Liver (tissue), 8 donors: ENCODE measurements at regions not wholly inside any gene's neighbourhood (a gene's known extent, or its start where the extent isn't known, plus 50 kb on each side); places are given as distances from the start of the nearest gene placed in this dataset.

ENCODE experiments used
- DNase-seq: peaks from one replicate; pipeline ENCODE4 v3.0.0-alpha.2; 2017; ENCODE audit warnings: low spot score
- H3K27ac ChIP-seq, 2 donors: one replicate each; pipeline ENCODE4 v1.7.0; 2013; ENCODE audit warnings: inconsistent platforms in 2 of 2, low read length in 2 of 2, control low read depth in 1 of 2, low read depth in 1 of 2, mild to moderate bottlenecking in 1 of 2
- H3K27me3 ChIP-seq, 4 donors: one replicate each; pipeline versions ENCODE4 v1.6.1 to v1.7.0; 2013; ENCODE audit warnings: low read length in 3 of 4, inconsistent platforms in 1 of 4, mild to moderate bottlenecking in 1 of 4, moderate library complexity in 1 of 4; ENCODE audit not compliant: control insufficient read depth in 4 of 4, insufficient read depth in 4 of 4
- H3K36me3 ChIP-seq, 4 donors: one replicate each; pipeline versions ENCODE4 v1.6.1 to v1.7.0; 2013; ENCODE audit warnings: low read length in 3 of 4, mild to moderate bottlenecking in 3 of 4, low read depth in 1 of 4, moderate library complexity in 1 of 4; ENCODE audit not compliant: control insufficient read depth in 4 of 4, insufficient read depth in 3 of 4
- H3K4me1 ChIP-seq, 4 donors: one replicate each; pipeline versions ENCODE4 v1.6.1 to v1.7.0; 2013; ENCODE audit warnings: low read length in 3 of 4, mild to moderate bottlenecking in 3 of 4, moderate library complexity in 1 of 4; ENCODE audit not compliant: control insufficient read depth in 4 of 4, insufficient read depth in 4 of 4
- H3K4me3 ChIP-seq, 3 donors: one replicate each; pipeline versions ENCODE4 v1.6.1 to v1.7.0; 2013; ENCODE audit warnings: low read length in 3 of 3, control low read depth in 1 of 3, low read depth in 1 of 3, mild to moderate bottlenecking in 1 of 3
- H3K9ac ChIP-seq, 2 donors: one replicate each; pipeline ENCODE4 v1.7.0; 2013; ENCODE audit warnings: low read length in 2 of 2, mild to moderate bottlenecking in 2 of 2, moderate library complexity in 2 of 2, control low read depth in 1 of 2, low read depth in 1 of 2
- H3K9me3 ChIP-seq, 4 donors: one replicate each; pipeline versions ENCODE4 v1.6.1 to v1.7.0; 2013; ENCODE audit warnings: low read length in 3 of 4; ENCODE audit not compliant: control insufficient read depth in 4 of 4
- EGR1 ChIP-seq, 2 donors: IDR thresholded peaks; 2 replicates each; pipeline ENCODE4 v1.6.1; 2016 to 2018; ENCODE audit warnings: antibody characterized with exemption in 2 of 2, low read depth in 2 of 2
- FOXA1 ChIP-seq: IDR thresholded peaks from 2 replicates; pipeline ENCODE4 v1.6.1; 2016; ENCODE audit warnings: antibody characterized with exemption
- HNF4A ChIP-seq, 2 donors: conservative IDR thresholded peaks; 2 replicates each; pipeline ENCODE4 v1.6.1; 2016; ENCODE audit warnings: antibody characterized with exemption in 2 of 2, mild to moderate bottlenecking in 2 of 2
- JUND ChIP-seq, 2 donors: IDR thresholded peaks; 2 replicates each; pipeline ENCODE4 v1.6.1; 2016; ENCODE audit warnings: antibody characterized with exemption in 2 of 2
- MAX ChIP-seq: IDR thresholded peaks from 2 replicates; pipeline ENCODE4 v1.6.1; 2016; ENCODE audit warnings: antibody characterized with exemption
- NR2F2 ChIP-seq: IDR thresholded peaks from 2 replicates; pipeline ENCODE4 v1.6.1; 2016; ENCODE audit warnings: antibody characterized with exemption
- RAD21 ChIP-seq, 2 donors: IDR thresholded peaks; 2 replicates each; pipeline ENCODE4 v1.6.1; 2016; ENCODE audit warnings: antibody characterized with exemption in 2 of 2, mild to moderate bottlenecking in 2 of 2
- SP1 ChIP-seq: IDR thresholded peaks from 2 replicates; pipeline ENCODE4 v1.6.1; 2018; ENCODE audit warnings: antibody characterized with exemption, mild to moderate bottlenecking
- TAF1 ChIP-seq: conservative IDR thresholded peaks from 2 replicates; pipeline ENCODE4 v1.6.1; 2016; ENCODE audit warnings: antibody characterized with exemption, mild to moderate bottlenecking
- ZBTB33 ChIP-seq: IDR thresholded peaks from 2 replicates; pipeline ENCODE4 v1.6.1; 2016; ENCODE audit warnings: antibody characterized with exemption
- WGBS: extraction: QIAGEN DNeasy Blood & Tissue Kit; methylation state at CpG from one replicate; pipeline ENCODE4 v1.1.7; 2013; 5-methylcytosine and 5-hydroxymethylcytosine counted together
- TF ChIP-seq, protein P1 (sequence below): IDR thresholded peaks from 2 replicates; pipeline ENCODE4 v1.6.1; 2016; ENCODE audit warnings: antibody characterized with exemption, mild to moderate bottlenecking
- TF ChIP-seq, protein P2 (sequence below): fragments of 150-350 bp; IDR thresholded peaks from 2 replicates; pipeline ENCODE4 v1.5.1; 2017; ENCODE audit warnings: improper control_type of control experiment, low read depth, low read length; ENCODE audit not compliant: missing input control
- TF ChIP-seq, protein P3 (sequence below): IDR thresholded peaks from 2 replicates; pipeline ENCODE4 v1.6.1; 2016; ENCODE audit warnings: antibody characterized with exemption
- donor health status: healthy.
- donor health status: healthy.
- donor health status: healthy.
- donor health status: healthy.
- donor health status: healthy.

- DNase-seq: no peak
- H3K36me3 ChIP-seq: no peaks in the 10 kb centered on the region
- no peak overlapping the region for H3K4me3 ChIP-seq
- TF ChIP-seq, protein P1, sequence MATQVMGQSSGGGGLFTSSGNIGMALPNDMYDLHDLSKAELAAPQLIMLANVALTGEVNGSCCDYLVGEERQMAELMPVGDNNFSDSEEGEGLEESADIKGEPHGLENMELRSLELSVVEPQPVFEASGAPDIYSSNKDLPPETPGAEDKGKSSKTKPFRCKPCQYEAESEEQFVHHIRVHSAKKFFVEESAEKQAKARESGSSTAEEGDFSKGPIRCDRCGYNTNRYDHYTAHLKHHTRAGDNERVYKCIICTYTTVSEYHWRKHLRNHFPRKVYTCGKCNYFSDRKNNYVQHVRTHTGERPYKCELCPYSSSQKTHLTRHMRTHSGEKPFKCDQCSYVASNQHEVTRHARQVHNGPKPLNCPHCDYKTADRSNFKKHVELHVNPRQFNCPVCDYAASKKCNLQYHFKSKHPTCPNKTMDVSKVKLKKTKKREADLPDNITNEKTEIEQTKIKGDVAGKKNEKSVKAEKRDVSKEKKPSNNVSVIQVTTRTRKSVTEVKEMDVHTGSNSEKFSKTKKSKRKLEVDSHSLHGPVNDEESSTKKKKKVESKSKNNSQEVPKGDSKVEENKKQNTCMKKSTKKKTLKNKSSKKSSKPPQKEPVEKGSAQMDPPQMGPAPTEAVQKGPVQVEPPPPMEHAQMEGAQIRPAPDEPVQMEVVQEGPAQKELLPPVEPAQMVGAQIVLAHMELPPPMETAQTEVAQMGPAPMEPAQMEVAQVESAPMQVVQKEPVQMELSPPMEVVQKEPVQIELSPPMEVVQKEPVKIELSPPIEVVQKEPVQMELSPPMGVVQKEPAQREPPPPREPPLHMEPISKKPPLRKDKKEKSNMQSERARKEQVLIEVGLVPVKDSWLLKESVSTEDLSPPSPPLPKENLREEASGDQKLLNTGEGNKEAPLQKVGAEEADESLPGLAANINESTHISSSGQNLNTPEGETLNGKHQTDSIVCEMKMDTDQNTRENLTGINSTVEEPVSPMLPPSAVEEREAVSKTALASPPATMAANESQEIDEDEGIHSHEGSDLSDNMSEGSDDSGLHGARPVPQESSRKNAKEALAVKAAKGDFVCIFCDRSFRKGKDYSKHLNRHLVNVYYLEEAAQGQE: no peak
- TF ChIP-seq SP1: no peak
- TF ChIP-seq, protein P2, sequence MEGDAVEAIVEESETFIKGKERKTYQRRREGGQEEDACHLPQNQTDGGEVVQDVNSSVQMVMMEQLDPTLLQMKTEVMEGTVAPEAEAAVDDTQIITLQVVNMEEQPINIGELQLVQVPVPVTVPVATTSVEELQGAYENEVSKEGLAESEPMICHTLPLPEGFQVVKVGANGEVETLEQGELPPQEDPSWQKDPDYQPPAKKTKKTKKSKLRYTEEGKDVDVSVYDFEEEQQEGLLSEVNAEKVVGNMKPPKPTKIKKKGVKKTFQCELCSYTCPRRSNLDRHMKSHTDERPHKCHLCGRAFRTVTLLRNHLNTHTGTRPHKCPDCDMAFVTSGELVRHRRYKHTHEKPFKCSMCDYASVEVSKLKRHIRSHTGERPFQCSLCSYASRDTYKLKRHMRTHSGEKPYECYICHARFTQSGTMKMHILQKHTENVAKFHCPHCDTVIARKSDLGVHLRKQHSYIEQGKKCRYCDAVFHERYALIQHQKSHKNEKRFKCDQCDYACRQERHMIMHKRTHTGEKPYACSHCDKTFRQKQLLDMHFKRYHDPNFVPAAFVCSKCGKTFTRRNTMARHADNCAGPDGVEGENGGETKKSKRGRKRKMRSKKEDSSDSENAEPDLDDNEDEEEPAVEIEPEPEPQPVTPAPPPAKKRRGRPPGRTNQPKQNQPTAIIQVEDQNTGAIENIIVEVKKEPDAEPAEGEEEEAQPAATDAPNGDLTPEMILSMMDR: no peak
- no peaks in the 10 kb centered on the region for H3K9me3 ChIP-seq
- no peak overlapping the region for H3K9ac ChIP-seq
- 88% methylated on average over 3 of the region's 3 CpGs for WGBS
- no peaks in the 10 kb centered on the region for H3K27me3 ChIP-seq
- H3K27ac ChIP-seq: no peak overlapping the region
- H3K4me1 ChIP-seq: no peaks in the 10 kb centered on the region
Observed at GRCh38 chr6:47153404-47153755, 111.2 kb upstream of the ADGRF1 start.

GRCh38 chr6:47152666-47153403 lies 110.7 kb upstream of the ADGRF1 start:
- TF ChIP-seq, protein P3, sequence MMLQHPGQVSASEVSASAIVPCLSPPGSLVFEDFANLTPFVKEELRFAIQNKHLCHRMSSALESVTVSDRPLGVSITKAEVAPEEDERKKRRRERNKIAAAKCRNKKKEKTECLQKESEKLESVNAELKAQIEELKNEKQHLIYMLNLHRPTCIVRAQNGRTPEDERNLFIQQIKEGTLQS: no peak
- TF ChIP-seq MAX: no peak
- Histone ChIP-seq H3K36me3 (no peaks in the 10 kb centered on the region), H3K27ac (no peak overlapping the region), H3K4me1 (peaks cover 0 to under 1% (median 0%) of the 10 kb centered on the region in 4 donors), H3K9me3 (no peaks in the 10 kb centered on the region), H3K9ac (no peak overlapping the region), H3K27me3 (no peaks in the 10 kb centered on the region), H3K4me3 (no peak overlapping the region)
- 83% methylated on average over 3 of the region's 3 CpGs for WGBS
- DNase-seq: no peak

GRCh38 chr6:47151232-47151898 lies 109.2 kb upstream of the ADGRF1 start:
- DNase-seq: no peak
- TF ChIP-seq, protein P2: no peak
- no peak for TF ChIP-seq HNF4A (conservative IDR thresholded peaks at IDR 0.05)
- no peak for TF ChIP-seq RAD21 (IDR thresholded peaks at IDR 0.05)
- no peak for TF ChIP-seq SP1
- no peak for TF ChIP-seq ZBTB33
- TF ChIP-seq NR2F2: no peak
- no peak for TF ChIP-seq TAF1
- TF ChIP-seq EGR1 (IDR thresholded peaks at IDR 0.05; ENCODE audit: low read depth in 2 of 2): no peak
- TF ChIP-seq FOXA1: no peak
- no peak for TF ChIP-seq MAX
- no peak for TF ChIP-seq JUND (IDR thresholded peaks at IDR 0.05)
- 91% methylated on average over 8 of the region's 8 CpGs for WGBS
- Histone ChIP-seq H3K4me1 (peaks cover 2 to 14% (median 8%) of the 10 kb centered on the region in 4 donors), H3K4me3 (no peak overlapping the region), H3K36me3 (no peaks in the 10 kb centered on the region), H3K27me3 (no peaks in the 10 kb centered on the region), H3K9ac (no peak overlapping the region), H3K9me3 (no peaks in the 10 kb centered on the region), H3K27ac (no peak overlapping the region)
